H1 (cell line): ENCODE measurements at regions not wholly inside any gene's neighbourhood (a gene's known extent, or its start where the extent isn't known, plus 50 kb on each side); places are given as distances from the start of the nearest gene placed in this dataset.

Experiments
- CBX5 ChIP-seq: fragments of 300-800, 300-1000 bp; sonication (generic); IDR thresholded peaks from 2 replicates; pipeline ENCODE4 v1.7.1; 2016; ENCODE audit warnings: antibody characterized with exemption, low read length, low read depth
- CTCF ChIP-seq, 3 experiments: IDR thresholded peaks; 1 replicate in 2 of 3; 2 replicates in 1 of 3; pipeline versions ENCODE4 v1.5.1 to v1.6.1; 2011; ENCODE audit warnings: low read length in 3 of 3, mild to moderate bottlenecking in 3 of 3, inconsistent platforms in 2 of 3, low read depth in 1 of 3, moderate library complexity in 1 of 3; ENCODE audit not compliant: insufficient read depth in 1 of 3; ENCODE audit errors: control extremely low read depth in 1 of 3
- RAD21 ChIP-seq, 2 experiments: IDR thresholded peaks in 1 of 2; conservative IDR thresholded peaks in 1 of 2; 2 replicates each; pipeline ENCODE4 v1.6.1; 2011; ENCODE audit warnings: low read depth in 2 of 2, low read length in 2 of 2, improper control_type of control experiment in 1 of 2, inconsistent platforms in 1 of 2, mild to moderate bottlenecking in 1 of 2, moderate library complexity in 1 of 2
- TAF7 ChIP-seq: optimal IDR thresholded peaks from 2 replicates; pipeline ENCODE3; 2011; ENCODE audit warnings: low read depth, mild to moderate bottlenecking, inconsistent platforms, low read length, moderate library complexity, borderline replicate concordance

GRCh38 chr6:14286144-14286543, 168.6 kb downstream of the CD83 start (continued):
- TF ChIP-seq CTCF (IDR thresholded peaks at IDR 0.05; ENCODE audit: control extremely low read depth in 1 of 3, insufficient read depth in 1 of 3, low read depth in 1 of 3, low read length in 3 of 3) (no peak), CBX5 (no peak), TAF7 (no peak), RAD21 (IDR thresholded peaks at IDR 0.05 in 1 of 2, conservative IDR thresholded peaks at IDR 0.05 in 1 of 2; ENCODE audit: low read depth in 2 of 2, low read length in 2 of 2) (no peak)
